SK-N-SH (cell line): ENCODE measurements at regions not wholly inside any gene's neighbourhood (a gene's known extent, or its start where the extent isn't known, plus 50 kb on each side); places are given as distances from the start of the nearest gene placed in this dataset.

ENCODE experiments used
- CTCF ChIA-PET: fragments of 300-600, 350-600 bp; formaldehyde crosslinking; extraction: SDS; loops from one replicate; lab custom pipeline; 2021; lab: Yijun Ruan, JAX
- POLR2A ChIA-PET: fragments of 350-600 bp; sonication (Branson Sonifier 250); formaldehyde crosslinking; extraction: SDS; loops from one replicate; lab custom pipeline; 2020; ENCODE audit warnings: antibody characterized with exemption, inconsistent platforms; lab: Yijun Ruan, JAX
- DNase-seq: peaks from one replicate; pipeline ENCODE4 v3.0.0; 2012
- H2AFZ ChIP-seq: fragments of 200-600 bp; sonication (generic); 2 replicates; pipeline ENCODE4 v1.8.1; 2016; ENCODE audit warnings: antibody characterized with exemption, mild to moderate bottlenecking, low read depth
- H3F3A ChIP-seq: fragments of 200-600 bp; sonication (generic); replicated peaks from 2 replicates; pipeline ENCODE3; 2016; ENCODE audit warnings: antibody characterized with exemption, mild to moderate bottlenecking; ENCODE audit not compliant: insufficient read depth
- H3K27ac ChIP-seq, 2 experiments: fragments of 200-500 bp in 1 of 2; fragments of 200-600 bp in 1 of 2; sonication (Bioruptor generic) in 1 of 2; sonication (generic), shearing (Covaris generic) in 1 of 2; 2 replicates each; pipeline versions ENCODE4 v1.5.1 to v1.6.1; 2014 to 2016; ENCODE audit warnings: low read depth in 2 of 2, inconsistent platforms in 1 of 2, low read length in 1 of 2, mild to moderate bottlenecking in 1 of 2, mixed read lengths in 1 of 2
- H3K27me3 ChIP-seq: fragments of 200-600 bp; sonication (generic), shearing (Covaris generic); 2 replicates; pipeline ENCODE4 v1.6.1; 2016; ENCODE audit warnings: mixed run types; ENCODE audit not compliant: insufficient read depth
- H3K36me3 ChIP-seq, 2 experiments: fragments of 200-500 bp in 1 of 2; fragments of 200-600 bp in 1 of 2; sonication (Bioruptor generic) in 1 of 2; sonication (generic) in 1 of 2; replicated peaks in 1 of 2; 2 replicates each; pipeline versions ENCODE3 to v1.5.1; 2014 to 2016; ENCODE audit warnings: low read length in 1 of 2, mild to moderate bottlenecking in 1 of 2; ENCODE audit not compliant: insufficient read depth in 2 of 2, control insufficient read depth in 1 of 2
- H3K4me1 ChIP-seq, 2 experiments: fragments of 200-500 bp in 1 of 2; fragments of 200-600 bp in 1 of 2; sonication (Bioruptor generic) in 1 of 2; sonication (generic), shearing (Covaris generic) in 1 of 2; 2 replicates each; pipeline versions ENCODE4 v1.5.1 to v1.6.1; 2014 to 2016; ENCODE audit warnings: low read depth in 1 of 2, low read length in 1 of 2, mixed run types in 1 of 2; ENCODE audit not compliant: insufficient read depth in 2 of 2, control insufficient read depth in 1 of 2
- H3K4me2 ChIP-seq: fragments of 200-600 bp; sonication (generic), shearing (Covaris generic); 2 replicates; pipeline ENCODE4 v1.6.1; 2017; ENCODE audit warnings: mixed run types
- H3K4me3 ChIP-seq, 2 experiments: fragments of 200-500 bp in 1 of 2; fragments of 200-600 bp in 1 of 2; sonication (Bioruptor generic) in 1 of 2; sonication (generic), shearing (Covaris generic) in 1 of 2; 2 replicates each; pipeline versions ENCODE4 v1.5.1 to v1.8.1; 2014 to 2016; ENCODE audit warnings: low read depth in 2 of 2, inconsistent platforms in 1 of 2, low read length in 1 of 2, mild to moderate bottlenecking in 1 of 2, mixed read lengths in 1 of 2, moderate library complexity in 1 of 2
- H3K79me2 ChIP-seq: fragments of 200-600 bp; sonication (generic); 2 replicates; pipeline ENCODE4 v1.8.1; 2017; ENCODE audit warnings: mild to moderate bottlenecking; ENCODE audit not compliant: insufficient read depth
- H3K9ac ChIP-seq: fragments of 200-600 bp; sonication (generic); 2 replicates; pipeline ENCODE4 v1.6.1; 2017; ENCODE audit warnings: mixed run types
- H3K9me2 ChIP-seq: fragments of 200-600 bp; sonication (generic); 2 replicates; pipeline ENCODE4 v1.6.1; 2017; ENCODE audit warnings: mixed run types
- H3K9me3 ChIP-seq: fragments of 200-600 bp; sonication (generic); 2 replicates; pipeline ENCODE4 v1.6.1; 2017; ENCODE audit warnings: mixed run types, mild to moderate bottlenecking, moderate library complexity
- H4K20me1 ChIP-seq: fragments of 200-600 bp; sonication (generic); 2 replicates; pipeline ENCODE4 v1.6.1; 2017; ENCODE audit warnings: mild to moderate bottlenecking, mixed run types; ENCODE audit not compliant: insufficient read depth
- EZH2phosphoT487 ChIP-seq: fragments of 200-600 bp; sonication (generic); IDR thresholded peaks from 2 replicates; pipeline ENCODE4 v1.6.1; 2017; ENCODE audit warnings: low read depth, mixed run types, mild to moderate bottlenecking, antibody characterized with exemption, moderate library complexity, borderline replicate concordance
- FOXJ3 ChIP-seq: sonication (generic); formaldehyde crosslinking; IDR thresholded peaks from 2 replicates; pipeline ENCODE4 v1.5.1; 2020; ENCODE audit warnings: mild to moderate bottlenecking, missing genetic modification reagents
- IRF3 ChIP-seq: fragments of 150-350 bp; IDR thresholded peaks from 2 replicates; pipeline ENCODE4 v1.6.1; 2016; ENCODE audit warnings: mild to moderate bottlenecking, low read depth, low read length
- MAX ChIP-seq: IDR thresholded peaks from 2 replicates; pipeline ENCODE4 v1.4.0; 2012; ENCODE audit warnings: low read depth
- MEF2A ChIP-seq: IDR thresholded peaks from 2 replicates; pipeline ENCODE4 v1.4.0; 2012; ENCODE audit warnings: low read depth, borderline replicate concordance
- POLR2AphosphoS5 ChIP-seq: IDR thresholded peaks from 2 replicates; pipeline ENCODE4 v1.6.1; 2012; ENCODE audit warnings: low read depth, low read length
- RAD21 ChIP-seq: IDR thresholded peaks from 2 replicates; pipeline ENCODE4 v1.6.1; 2012; ENCODE audit warnings: mild to moderate bottlenecking, low read length
- RCOR1 ChIP-seq: fragments of 150-350 bp; IDR thresholded peaks from 2 replicates; pipeline ENCODE4 v1.6.1; 2017; ENCODE audit warnings: antibody characterized with exemption, low read length
- REST ChIP-seq: IDR thresholded peaks from 2 replicates; pipeline ENCODE4 v1.6.1; 2012; ENCODE audit warnings: mild to moderate bottlenecking, low read depth, low read length, moderate library complexity
- SMC3 ChIP-seq: IDR thresholded peaks from 2 replicates; pipeline ENCODE4 v1.6.1; 2012; ENCODE audit warnings: low read depth, low read length, improper control_type of control experiment
- TAF1 ChIP-seq: IDR thresholded peaks from 2 replicates; pipeline ENCODE4 v1.6.1; 2012; ENCODE audit warnings: low read depth, mild to moderate bottlenecking, low read length, moderate library complexity, borderline replicate concordance
- TCF12 ChIP-seq: IDR thresholded peaks from 2 replicates; pipeline ENCODE4 v1.4.0; 2012
- USF2 ChIP-seq: fragments of 150-350 bp; IDR thresholded peaks from 2 replicates; pipeline ENCODE4 v1.6.1; 2017; ENCODE audit warnings: antibody characterized with exemption, low read length, low read depth, borderline replicate concordance
- ZBTB33 ChIP-seq: IDR thresholded peaks from 2 replicates; pipeline ENCODE4 v1.4.0; 2012; ENCODE audit warnings: low read depth, borderline replicate concordance
- WGBS: methylation state at CpG from one replicate; pipeline ENCODE4 v1.1.6; 2017; ENCODE audit warnings: low lambda C conversion rate; 5-methylcytosine and 5-hydroxymethylcytosine counted together

GRCh38 chr2:122745603-122746002 lies 990.2 kb downstream of the TSN start:
- H3K9me3 ChIP-seq: no peaks in the 10 kb centered on the region
- no peak for DNase-seq
- H3K36me3 ChIP-seq: no peaks in the 10 kb centered on the region
- no peaks in the 10 kb centered on the region for H4K20me1 ChIP-seq
- H3K9ac ChIP-seq: no peak overlapping the region
- H3K4me2 ChIP-seq: no peak overlapping the region
- H3K79me2 ChIP-seq: no peaks in the 10 kb centered on the region
- no peaks in the 10 kb centered on the region for H3K27me3 ChIP-seq
- TF ChIP-seq MAX: no peak
- TF ChIP-seq MEF2A: no peak
- TF ChIP-seq REST: no peak
- H3K27ac ChIP-seq: no peak overlapping the region
- no peak overlapping the region for H2AFZ ChIP-seq
- H3K9me2 ChIP-seq: no peaks in the 10 kb centered on the region; the same call in 1 of the 2 replicates
- CTCF ChIA-PET: interaction anchor here (1.4 kb wide), 1 partner anchor 13 kb away, joined by 3 read pairs; no protein-coding TSS in a partner anchor
- no peak overlapping the region for H3K4me3 ChIP-seq
- peaks cover 0 to 3% of the 10 kb centered on the region in 2 experiments; a peak in 2 of 4 replicates for H3K4me1 ChIP-seq
- H3F3A ChIP-seq: no peaks in the 10 kb centered on the region
- 48% methylated on average over 4 of the region's 4 CpGs for WGBS
- POLR2A ChIA-PET: no interaction called here

- no peaks in the 10 kb centered on the region for H4K20me1 ChIP-seq
- H3K79me2 ChIP-seq: no peaks in the 10 kb centered on the region
- no peaks in the 10 kb centered on the region for H3K36me3 ChIP-seq
- DNase-seq: no peak
- H3K27ac ChIP-seq: no peak overlapping the region
- 28% methylated on average over 2 of the region's 2 CpGs for WGBS
- no peaks in the 10 kb centered on the region for H3F3A ChIP-seq
- ChIA-PET POLR2A (no interaction called here), CTCF (no interaction called here)
- no peaks in the 10 kb centered on the region for H3K9me3 ChIP-seq
- no peak overlapping the region for H2AFZ ChIP-seq
- H3K4me3 ChIP-seq: no peak overlapping the region
- H3K9me2 ChIP-seq: no peaks in the 10 kb centered on the region; the same call in 1 of the 2 replicates
- no peak overlapping the region for H3K9ac ChIP-seq
- H3K27me3 ChIP-seq: no peaks in the 10 kb centered on the region
- no peak overlapping the region for H3K4me2 ChIP-seq
- peaks cover 0 to 3% of the 10 kb centered on the region in 2 experiments; a peak in 2 of 4 replicates for H3K4me1 ChIP-seq
- TF ChIP-seq REST: no peak
- TF ChIP-seq IRF3: no peak
- no peak for TF ChIP-seq RCOR1
- TF ChIP-seq RAD21: no peak
- no peak for TF ChIP-seq MEF2A
- no peak for TF ChIP-seq ZBTB33
- no peak for TF ChIP-seq TCF12
- no peak for TF ChIP-seq EZH2phosphoT487
- no peak for TF ChIP-seq POLR2AphosphoS5
- no peak for TF ChIP-seq USF2
- no peak for TF ChIP-seq SMC3
- no peak for TF ChIP-seq TAF1
- no peak for TF ChIP-seq FOXJ3
These were observed 992.2 kb downstream of the TSN start for GRCh38 chr2:122747670-122748069.
